ENCODE measurements at regions not wholly inside any gene's neighbourhood (a gene's known extent, or its start where the extent isn't known, plus 50 kb on each side); places are given as distances from the start of the nearest gene placed in this dataset.

- no peak for TF ChIP-seq CTCF (IDR thresholded peaks at IDR 0.05)
- TF ChIP-seq ZFX (IDR thresholded peaks at IDR 0.05; ENCODE audit: borderline replicate concordance), result no peak
Observed at GRCh38 chr10:22823109-22823508, 104.7 kb upstream of the ARMC3 start.

Measured in 22Rv1 (cell line).